H1 (cell line): ENCODE measurements at regions not wholly inside any gene's neighbourhood (a gene's known extent, or its start where the extent isn't known, plus 50 kb on each side); places are given as distances from the start of the nearest gene placed in this dataset.

Source experiments
- CTCF ChIA-PET: fragments of 300-600 bp; sonication (Branson Sonifier 250); formaldehyde crosslinking; loops from one replicate; lab custom pipeline; 2021; ENCODE audit not compliant: partially characterized antibody; lab: Charles Lee
- POLR2A ChIA-PET: fragments of 300-600 bp; sonication (Branson Sonifier 250); formaldehyde crosslinking; loops from one replicate; lab custom pipeline; 2021; ENCODE audit warnings: inconsistent platforms; ENCODE audit not compliant: partially characterized antibody; lab: Charles Lee
- DNase-seq, 2 experiments: peaks; one replicate each; pipeline versions ENCODE4 v3.0.0 to v3.0.0-alpha.2; 2010 to 2022; ENCODE audit warnings: low spot score in 2 of 2, low read depth in 1 of 2, mixed read lengths in 1 of 2
- FAIRE-seq: peaks from 2 replicates; lab custom pipeline; 2011; peaks lifted over from hg19 to GRCh38; lab: Jason Lieb, UNC
- H2AFZ ChIP-seq: 2 replicates; pipeline ENCODE4 v1.8.1; 2012; ENCODE audit warnings: low read length, inconsistent platforms
- H2AK5ac ChIP-seq: 2 replicates; pipeline ENCODE4 v1.6.1; 2013; ENCODE audit warnings: low read depth, low read length
- H2BK120ac ChIP-seq: replicated peaks from 2 replicates; pipeline ENCODE3; 2013; ENCODE audit warnings: low read depth, low read length, inconsistent platforms
- H2BK12ac ChIP-seq: 2 replicates; pipeline ENCODE4 v1.6.1; 2013; ENCODE audit warnings: low read depth, low read length
- H2BK15ac ChIP-seq: 2 replicates; pipeline ENCODE4 v1.6.1; 2013; ENCODE audit warnings: low read length
- H2BK20ac ChIP-seq: 2 replicates; pipeline ENCODE4 v1.6.1; 2013; ENCODE audit warnings: low read length
- H2BK5ac ChIP-seq: 2 replicates; pipeline ENCODE4 v1.6.1; 2013; ENCODE audit warnings: low read depth, low read length
- H3K14ac ChIP-seq: 2 replicates; pipeline ENCODE4 v1.6.1; 2013; ENCODE audit warnings: inconsistent platforms; ENCODE audit not compliant: insufficient read length
- H3K18ac ChIP-seq: 2 replicates; pipeline ENCODE4 v1.6.1; 2013; ENCODE audit warnings: low read length; ENCODE audit errors: extremely low read depth
- H3K23ac ChIP-seq: 2 replicates; pipeline ENCODE4 v1.6.1; 2013; ENCODE audit warnings: inconsistent platforms; ENCODE audit not compliant: insufficient read length
- H3K23me2 ChIP-seq: 2 replicates; pipeline ENCODE4 v1.6.1; 2013; ENCODE audit warnings: low read depth, low read length
- H3K27ac ChIP-seq: 2 replicates; pipeline ENCODE4 v1.6.1; 2011; ENCODE audit warnings: low read depth, low read length, inconsistent platforms
- H3K27me3 ChIP-seq, 4 experiments: replicated peaks in 1 of 4; 1 replicate in 1 of 4; 2 replicates in 3 of 4; pipeline versions ENCODE4 v1.6.1 to v1.8.1; 2011 to 2013; ENCODE audit warnings: low read length in 3 of 4, mild to moderate bottlenecking in 3 of 4, inconsistent platforms in 2 of 4, mixed read lengths in 2 of 4, moderate library complexity in 1 of 4; ENCODE audit not compliant: control insufficient read depth in 3 of 4, insufficient read depth in 3 of 4; ENCODE audit errors: extremely low read depth in 1 of 4
- H3K36me3 ChIP-seq, 4 experiments: 2 replicates each; pipeline versions ENCODE4 v1.6.1 to v1.8.1; 2011 to 2013; ENCODE audit warnings: mild to moderate bottlenecking in 4 of 4, low read length in 3 of 4, moderate library complexity in 2 of 4, control low read depth in 1 of 4, inconsistent platforms in 1 of 4; ENCODE audit not compliant: insufficient read depth in 4 of 4, control insufficient read depth in 2 of 4
- H3K4ac ChIP-seq: replicated peaks from 2 replicates; pipeline ENCODE3; 2013; ENCODE audit warnings: low read length, low read depth, mixed read lengths, inconsistent platforms; ENCODE audit not compliant: insufficient read length
- H3K4me1 ChIP-seq, 4 experiments: replicated peaks in 1 of 4; 1 replicate in 1 of 4; 2 replicates in 3 of 4; pipeline versions ENCODE4 v1.6.1 to v1.8.1; 2011 to 2013; ENCODE audit warnings: low read length in 3 of 4, inconsistent platforms in 2 of 4, mixed read lengths in 1 of 4; ENCODE audit not compliant: insufficient read depth in 4 of 4, control insufficient read depth in 3 of 4
- H3K4me2 ChIP-seq, 2 experiments: 2 replicates each; pipeline versions ENCODE4 v1.6.1 to v1.8.1; 2011 to 2013; ENCODE audit warnings: low read depth in 2 of 2, low read length in 2 of 2, control low read depth in 1 of 2, inconsistent platforms in 1 of 2, mild to moderate bottlenecking in 1 of 2; ENCODE audit not compliant: insufficient read depth in 1 of 2
- H3K4me3 ChIP-seq, 4 experiments: fragments of 200-600, 300-600 bp in 1 of 4; sonication (generic), shearing (Covaris generic), sonication (Bioruptor Twin) in 1 of 4; 2 replicates each; pipeline versions ENCODE4 v1.5.1 to v1.8.1; 2011 to 2016; ENCODE audit warnings: low read length in 4 of 4, low read depth in 3 of 4, control low read depth in 2 of 4, inconsistent platforms in 2 of 4, mild to moderate bottlenecking in 2 of 4, mixed read lengths in 1 of 4, moderate library complexity in 1 of 4; ENCODE audit not compliant: insufficient read depth in 2 of 4; ENCODE audit errors: extremely low read depth in 1 of 4
- H3K56ac ChIP-seq: replicated peaks from 2 replicates; pipeline ENCODE3; 2013; ENCODE audit warnings: low read depth, mild to moderate bottlenecking, mixed read lengths, low read length, inconsistent platforms; ENCODE audit not compliant: insufficient read length
- H3K79me1 ChIP-seq: 2 replicates; pipeline ENCODE4 v1.6.1; 2013; ENCODE audit warnings: low read depth, low read length, control low read depth
- H3K79me2 ChIP-seq, 2 experiments: 2 replicates each; pipeline versions ENCODE4 v1.6.1 to v1.8.1; 2012 to 2013; ENCODE audit warnings: low read length in 2 of 2, mild to moderate bottlenecking in 2 of 2, inconsistent platforms in 1 of 2; ENCODE audit not compliant: insufficient read depth in 2 of 2, control insufficient read depth in 1 of 2
- H3K9ac ChIP-seq, 4 experiments: replicated peaks in 1 of 4; 1 replicate in 1 of 4; 2 replicates in 3 of 4; pipeline versions ENCODE4 v1.6.1 to v1.8.1; 2011 to 2013; ENCODE audit warnings: low read depth in 3 of 4, low read length in 3 of 4, control low read depth in 2 of 4, mild to moderate bottlenecking in 2 of 4, moderate library complexity in 2 of 4, inconsistent platforms in 1 of 4; ENCODE audit errors: extremely low read depth in 1 of 4
- H3K9me3 ChIP-seq, 2 experiments: 2 replicates each; pipeline versions ENCODE4 v1.6.1 to v1.8.1; 2012 to 2013; ENCODE audit warnings: mild to moderate bottlenecking in 2 of 2, moderate library complexity in 2 of 2, control low read depth in 1 of 2, inconsistent platforms in 1 of 2, low read depth in 1 of 2, low read length in 1 of 2, mixed read lengths in 1 of 2; ENCODE audit not compliant: insufficient read depth in 2 of 2
- H4K20me1 ChIP-seq, 2 experiments: replicated peaks in 1 of 2; 2 replicates each; pipeline versions ENCODE3 to v1.8.1; 2011 to 2013; ENCODE audit warnings: inconsistent platforms in 2 of 2, low read length in 2 of 2, mild to moderate bottlenecking in 1 of 2; ENCODE audit not compliant: insufficient read depth in 2 of 2, control insufficient read depth in 1 of 2
- H4K5ac ChIP-seq: 2 replicates; pipeline ENCODE4 v1.6.1; 2013; ENCODE audit warnings: low read length, low read depth, mixed read lengths, inconsistent platforms; ENCODE audit not compliant: insufficient read length
- H4K8ac ChIP-seq: 2 replicates; pipeline ENCODE4 v1.8.0; 2013; ENCODE audit warnings: mild to moderate bottlenecking, moderate library complexity, low read length, inconsistent platforms; ENCODE audit not compliant: insufficient read depth; ENCODE audit errors: extremely low read depth
- H4K91ac ChIP-seq: replicated peaks from 2 replicates; pipeline ENCODE3; 2013; ENCODE audit warnings: low read length, mixed read lengths, inconsistent platforms; ENCODE audit not compliant: insufficient read length
- FOSL1 ChIP-seq: IDR thresholded peaks from 2 replicates; pipeline ENCODE4 v1.6.1; 2011; ENCODE audit warnings: mild to moderate bottlenecking, low read depth, low read length, moderate library complexity; ENCODE audit not compliant: insufficient read depth
- JUN ChIP-seq: IDR thresholded peaks from 2 replicates; pipeline ENCODE4 v1.6.1; 2011; ENCODE audit warnings: low read depth, mild to moderate bottlenecking, improper control_type of control experiment, low read length
- MAFK ChIP-seq: IDR thresholded peaks from 2 replicates; pipeline ENCODE4 v1.6.1; 2012; ENCODE audit warnings: low read depth, mild to moderate bottlenecking, improper control_type of control experiment, low read length
- PHF8 ChIP-seq: fragments of 200-600 bp; sonication (generic); conservative IDR thresholded peaks from 2 replicates; pipeline ENCODE4 v1.7.1; 2012; ENCODE audit warnings: low read depth, mild to moderate bottlenecking, inconsistent platforms, low read length, moderate library complexity
- POLR2A ChIP-seq, 2 experiments: IDR thresholded peaks; 1 replicate in 1 of 2; 2 replicates in 1 of 2; pipeline ENCODE4 v1.6.1; 2011; ENCODE audit warnings: low read depth in 2 of 2, low read length in 2 of 2, mild to moderate bottlenecking in 2 of 2; ENCODE audit errors: control extremely low read depth in 1 of 2
- POLR2AphosphoS5 ChIP-seq: IDR thresholded peaks from 2 replicates; pipeline ENCODE4 v1.6.1; 2011; ENCODE audit warnings: low read depth, low read length
- SAP30 ChIP-seq: fragments of 300-600 bp; sonication (generic); IDR thresholded peaks from 2 replicates; pipeline ENCODE4 v1.7.1; 2012; ENCODE audit warnings: low read length, moderate library complexity, mild to moderate bottlenecking, inconsistent platforms; ENCODE audit not compliant: insufficient read depth, insufficient replicate concordance
- SP4 ChIP-seq: IDR thresholded peaks from 2 replicates; pipeline ENCODE4 v1.6.1; 2012; ENCODE audit warnings: low read length, inconsistent platforms
- SRF ChIP-seq: IDR thresholded peaks from 2 replicates; pipeline ENCODE4 v1.6.1; 2011; ENCODE audit warnings: mild to moderate bottlenecking, low read depth, low read length, moderate library complexity
- SUZ12 ChIP-seq: fragments of 200-600 bp; sonication (generic); IDR thresholded peaks from 2 replicates; pipeline ENCODE4 v1.6.1; 2012; ENCODE audit warnings: mild to moderate bottlenecking, inconsistent platforms, low read length, moderate library complexity, mixed read lengths
- TBP ChIP-seq: IDR thresholded peaks from 2 replicates; pipeline ENCODE4 v1.6.1; 2011; ENCODE audit warnings: low read depth, low read length, improper control_type of control experiment
- TCF12 ChIP-seq: IDR thresholded peaks from 2 replicates; pipeline ENCODE4 v1.6.1; 2011; ENCODE audit warnings: low read depth, mild to moderate bottlenecking, low read length
- WGBS, 2 experiments: shearing (Covaris generic) in 1 of 2; methylation state at CpG; one replicate each; pipeline versions ENCODE4 v1.1.6 to v1.1.7; 2013 to 2015; ENCODE audit warnings: low lambda C conversion rate in 2 of 2, mixed read lengths in 2 of 2, inconsistent platforms in 1 of 2, low coverage in 1 of 2, missing lambda C conversion rate in 1 of 2; ENCODE audit not compliant: insufficient replicate concordance in 2 of 2, insufficient coverage in 1 of 2, insufficient read length in 1 of 2; ENCODE audit errors: extremely low coverage in 1 of 2, missing lambda C conversion rate in 1 of 2; 5-methylcytosine and 5-hydroxymethylcytosine counted together

DNA sequence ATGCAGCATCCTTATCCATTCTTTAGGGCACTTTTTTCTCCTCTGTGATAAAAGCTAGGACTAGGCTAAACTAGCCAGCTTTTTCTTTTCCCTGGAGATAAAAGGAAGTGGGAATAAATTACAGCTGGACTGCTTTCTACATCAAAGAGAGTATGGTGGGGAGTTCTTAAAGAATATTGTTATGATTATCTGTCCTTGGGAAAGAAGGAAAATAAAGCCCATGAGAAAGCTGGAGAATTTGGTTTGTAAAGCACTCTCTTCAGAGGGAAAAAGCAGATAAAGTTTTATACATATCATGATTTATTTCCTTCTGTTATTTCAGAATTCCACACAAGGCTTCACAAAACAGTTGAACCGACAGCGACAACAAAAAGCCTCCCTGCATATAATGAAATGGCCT, 923.0 kb downstream of the DIPK2A start:
- Histone ChIP-seq H3K27me3 (no peaks in the 10 kb centered on the region), H4K91ac (no peak overlapping the region), H3K4ac (no peak overlapping the region), H3K9me3 (no peaks in the 10 kb centered on the region), H4K20me1 (no peaks in the 10 kb centered on the region), H2BK15ac (no peak overlapping the region), H3K23ac (no peak overlapping the region), H4K5ac (no peak overlapping the region), H3K56ac (no peak overlapping the region), H3K36me3 (no peaks in the 10 kb centered on the region), H3K18ac (no peak overlapping the region), H3K4me1 (no peaks in the 10 kb centered on the region), H3K23me2 (no peaks in the 10 kb centered on the region; the same call in 1 of the 2 replicates), H2AK5ac (no peak overlapping the region), H3K4me2 (no peak overlapping the region), H3K27ac (no peak overlapping the region), H2AFZ (no peak overlapping the region), H3K4me3 (no peak overlapping the region), H3K9ac (no peak overlapping the region), H3K79me1 (no peaks in the 10 kb centered on the region), H3K79me2 (no peaks in the 10 kb centered on the region), H2BK20ac (no peak overlapping the region), H2BK12ac (no peak overlapping the region), H2BK120ac (no peak overlapping the region), H2BK5ac (no peak overlapping the region), H3K14ac (no peak overlapping the region), H4K8ac (no peak overlapping the region)
- DNase-seq, result no peak
- ChIA-PET CTCF (no interaction called here), POLR2A (no interaction called here)
- TF ChIP-seq POLR2A (IDR thresholded peaks at IDR 0.05; ENCODE audit: control extremely low read depth in 1 of 2, low read depth in 2 of 2, low read length in 2 of 2) (no peak), JUN (no peak), SP4 (no peak), TBP (no peak), PHF8 (no peak), TCF12 (no peak), POLR2AphosphoS5 (no peak), FOSL1 (no peak), SRF (no peak), SUZ12 (no peak), MAFK (no peak), SAP30 (no peak)
- 97% methylated on average over 2 of the region's 2 CpGs; no CpG with 5 or more reads in 1 of the 2 experiments for WGBS, 2 experiments
- no peak for FAIRE-seq
